OCI-LY3 (cell line): ENCODE measurements at regions not wholly inside any gene's neighbourhood (a gene's known extent, or its start where the extent isn't known, plus 50 kb on each side); places are given as distances from the start of the nearest gene placed in this dataset.
A peak's percentile ranks its signal among the peaks of the same experiment; 100 is the strongest.

Experiments used
- H2AFZ ChIP-seq: fragments of 200-600, 300-600 bp; shearing (Covaris generic); 2 replicates; pipeline ENCODE4 v1.6.0; 2014; ENCODE audit warnings: antibody characterized with exemption, low read depth, low read length
- H3K27ac ChIP-seq: fragments of 200-600, 300-600 bp; sonication (generic); 2 replicates; pipeline ENCODE4 v1.5.1; 2014; ENCODE audit warnings: mild to moderate bottlenecking, low read length, moderate library complexity, mixed read lengths
- H3K27me3 ChIP-seq: fragments of 200-600, 300-600 bp; sonication (generic); 2 replicates; pipeline ENCODE4 v1.6.1; 2014; ENCODE audit warnings: low read depth, low read length, mixed read lengths
- H3K36me3 ChIP-seq: fragments of 200-600, 300-600 bp; sonication (generic); replicated peaks from 2 replicates; pipeline ENCODE3; 2014; ENCODE audit warnings: low read depth, low read length, mixed read lengths
- H3K4me1 ChIP-seq: fragments of 300-600, 200-600 bp; sonication (generic); 2 replicates; pipeline ENCODE4 v1.6.1; 2014; ENCODE audit warnings: low read length, mixed read lengths
- H3K4me2 ChIP-seq: fragments of 200-600, 300-600 bp; sonication (generic); 2 replicates; pipeline ENCODE4 v1.6.1; 2014; ENCODE audit warnings: low read length, mixed read lengths
- H3K4me3 ChIP-seq: fragments of 300-600, 200-600 bp; sonication (generic); 2 replicates; pipeline ENCODE4 v1.5.1; 2014; ENCODE audit warnings: antibody characterized with exemption, mild to moderate bottlenecking, low read length, moderate library complexity
- H3K79me2 ChIP-seq: fragments of 300-600, 200-600 bp; shearing (Covaris generic); 2 replicates; pipeline ENCODE4 v1.6.1; 2014; ENCODE audit warnings: mild to moderate bottlenecking, low read length, mixed read lengths
- H3K9ac ChIP-seq: fragments of 300-600, 200-600 bp; shearing (Covaris generic); 2 replicates; pipeline ENCODE4 v1.6.0; 2014; ENCODE audit warnings: mild to moderate bottlenecking, low read length, moderate library complexity
- H3K9me3 ChIP-seq: fragments of 200-600, 300-600 bp; shearing (Covaris generic); 2 replicates; pipeline ENCODE4 v1.6.1; 2014; ENCODE audit warnings: low read length, mixed read lengths; ENCODE audit not compliant: insufficient read depth
- H4K20me1 ChIP-seq: fragments of 200-600, 300-600 bp; sonication (generic); 2 replicates; pipeline ENCODE4 v1.6.1; 2016; ENCODE audit warnings: low read length, mixed read lengths; ENCODE audit not compliant: insufficient read depth
- EZH2phosphoT487 ChIP-seq: fragments of 200-600 bp; shearing (Covaris generic); IDR thresholded peaks from 2 replicates; pipeline ENCODE4 v1.6.1; 2018; ENCODE audit warnings: antibody characterized with exemption, mixed run types, low read depth
- TF ChIP-seq, protein P1 (sequence below): fragments of 200-600, 300-600 bp; sonication (generic); IDR thresholded peaks from 2 replicates; pipeline ENCODE4 v1.5.1; 2014; ENCODE audit warnings: antibody characterized with exemption, low read length, low read depth

DNA sequence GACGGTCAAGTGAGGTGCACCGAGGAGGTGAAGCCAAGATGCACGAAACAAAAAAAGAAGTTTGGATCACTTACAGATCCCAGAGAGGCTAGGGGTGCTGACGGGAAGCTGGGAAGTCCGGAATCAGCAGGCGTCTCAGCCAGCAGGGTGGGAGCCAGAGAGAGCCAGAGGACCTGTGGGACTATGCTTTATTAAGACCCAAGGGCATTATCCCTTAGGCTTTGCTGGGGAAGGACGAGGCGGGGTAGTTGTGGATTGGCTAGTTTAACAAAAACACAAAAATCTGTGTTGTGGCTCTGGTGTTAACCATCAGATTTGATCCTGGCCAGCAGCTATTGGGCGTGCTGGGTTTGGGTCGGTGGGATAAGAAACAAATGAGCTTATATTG, 427.1 kb downstream of the DYNC2H1 start:
- Histone ChIP-seq H3K4me1 (no peaks in the 10 kb centered on the region), H3K36me3 (no peaks in the 10 kb centered on the region), H3K27me3 (no peaks in the 10 kb centered on the region), H3K9ac (no peak overlapping the region), H3K4me3 (no peak overlapping the region), H2AFZ (no peak overlapping the region), H3K79me2 (no peaks in the 10 kb centered on the region), H3K9me3 (no peaks in the 10 kb centered on the region), H3K4me2 (no peak overlapping the region), H4K20me1 (no peaks in the 10 kb centered on the region), H3K27ac (no peak overlapping the region)
- TF ChIP-seq EZH2phosphoT487: no peak
- TF ChIP-seq, protein P1, sequence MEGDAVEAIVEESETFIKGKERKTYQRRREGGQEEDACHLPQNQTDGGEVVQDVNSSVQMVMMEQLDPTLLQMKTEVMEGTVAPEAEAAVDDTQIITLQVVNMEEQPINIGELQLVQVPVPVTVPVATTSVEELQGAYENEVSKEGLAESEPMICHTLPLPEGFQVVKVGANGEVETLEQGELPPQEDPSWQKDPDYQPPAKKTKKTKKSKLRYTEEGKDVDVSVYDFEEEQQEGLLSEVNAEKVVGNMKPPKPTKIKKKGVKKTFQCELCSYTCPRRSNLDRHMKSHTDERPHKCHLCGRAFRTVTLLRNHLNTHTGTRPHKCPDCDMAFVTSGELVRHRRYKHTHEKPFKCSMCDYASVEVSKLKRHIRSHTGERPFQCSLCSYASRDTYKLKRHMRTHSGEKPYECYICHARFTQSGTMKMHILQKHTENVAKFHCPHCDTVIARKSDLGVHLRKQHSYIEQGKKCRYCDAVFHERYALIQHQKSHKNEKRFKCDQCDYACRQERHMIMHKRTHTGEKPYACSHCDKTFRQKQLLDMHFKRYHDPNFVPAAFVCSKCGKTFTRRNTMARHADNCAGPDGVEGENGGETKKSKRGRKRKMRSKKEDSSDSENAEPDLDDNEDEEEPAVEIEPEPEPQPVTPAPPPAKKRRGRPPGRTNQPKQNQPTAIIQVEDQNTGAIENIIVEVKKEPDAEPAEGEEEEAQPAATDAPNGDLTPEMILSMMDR: no peak

DNA sequence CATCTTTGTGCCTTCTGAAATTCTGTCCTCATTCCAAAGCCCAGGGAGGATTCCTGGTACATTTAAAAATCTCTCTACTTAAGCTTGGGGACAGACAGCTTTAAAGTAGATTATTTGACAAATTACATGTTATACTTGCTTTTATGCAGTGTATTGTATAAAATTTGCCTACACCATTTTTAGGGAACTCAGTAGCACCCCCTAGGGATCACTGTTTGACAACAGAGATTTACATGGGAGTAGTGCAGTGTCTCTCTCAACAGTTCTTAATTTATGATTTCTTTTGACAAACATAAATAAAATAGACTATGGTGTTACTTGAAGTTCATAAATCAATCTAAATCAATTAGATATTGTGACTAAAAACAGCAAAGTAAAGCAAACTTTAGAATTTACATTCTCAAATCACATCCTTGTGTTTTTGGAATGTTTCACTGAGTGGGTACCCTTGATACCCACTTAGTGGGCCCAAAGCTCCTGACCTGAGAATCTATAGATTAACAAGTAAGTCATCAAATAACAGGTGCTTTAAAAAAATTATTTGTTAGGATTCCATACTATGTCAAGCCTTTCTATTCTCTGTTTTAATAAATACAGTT, 428.8 kb downstream of the DYNC2H1 start:
- TF ChIP-seq, protein P1: peak; percentile 37
- no peak for TF ChIP-seq EZH2phosphoT487
- Histone ChIP-seq H2AFZ (no peak overlapping the region), H3K4me2 (no peak overlapping the region)

DNA sequence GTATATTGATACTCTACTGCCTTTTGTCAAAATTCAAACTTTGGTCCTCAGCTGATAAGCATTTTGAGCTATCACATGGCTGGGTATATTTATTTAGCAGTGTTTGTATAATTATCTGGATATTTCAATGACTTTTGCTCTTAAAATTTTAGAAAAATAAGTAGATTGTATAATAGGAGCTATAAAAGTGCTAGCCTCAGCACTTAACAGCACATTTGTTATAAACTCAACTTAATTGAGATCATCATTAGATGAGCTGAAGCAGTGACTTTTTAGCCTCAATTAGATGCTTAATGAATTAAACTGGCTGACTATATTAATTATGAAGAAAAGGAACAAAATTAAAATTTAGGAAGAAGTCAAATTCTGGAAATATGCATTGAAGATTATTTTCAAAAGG, 429.9 kb downstream of the DYNC2H1 start:
- Histone ChIP-seq H3K9me3 (no peaks in the 10 kb centered on the region), H3K4me1 (no peaks in the 10 kb centered on the region), H3K4me3 (no peak overlapping the region), H3K27me3 (no peaks in the 10 kb centered on the region), H3K4me2 (no peak overlapping the region), H4K20me1 (no peaks in the 10 kb centered on the region), H3K27ac (no peak overlapping the region), H3K79me2 (no peaks in the 10 kb centered on the region), H3K36me3 (no peaks in the 10 kb centered on the region), H2AFZ (no peak overlapping the region), H3K9ac (no peak overlapping the region)
- TF ChIP-seq EZH2phosphoT487: no peak
- TF ChIP-seq, protein P1: no peak

More for the DNA sequence above, 428.8 kb downstream of the DYNC2H1 start:
- H3K4me3 ChIP-seq: no peak overlapping the region
- no peaks in the 10 kb centered on the region for H3K36me3 ChIP-seq
- no peaks in the 10 kb centered on the region for H3K79me2 ChIP-seq
- H3K27me3 ChIP-seq: no peaks in the 10 kb centered on the region
- H3K9me3 ChIP-seq: no peaks in the 10 kb centered on the region
- no peak overlapping the region for H3K27ac ChIP-seq
- no peak overlapping the region for H3K9ac ChIP-seq
- no peaks in the 10 kb centered on the region for H3K4me1 ChIP-seq
- H4K20me1 ChIP-seq: no peaks in the 10 kb centered on the region

DNA sequence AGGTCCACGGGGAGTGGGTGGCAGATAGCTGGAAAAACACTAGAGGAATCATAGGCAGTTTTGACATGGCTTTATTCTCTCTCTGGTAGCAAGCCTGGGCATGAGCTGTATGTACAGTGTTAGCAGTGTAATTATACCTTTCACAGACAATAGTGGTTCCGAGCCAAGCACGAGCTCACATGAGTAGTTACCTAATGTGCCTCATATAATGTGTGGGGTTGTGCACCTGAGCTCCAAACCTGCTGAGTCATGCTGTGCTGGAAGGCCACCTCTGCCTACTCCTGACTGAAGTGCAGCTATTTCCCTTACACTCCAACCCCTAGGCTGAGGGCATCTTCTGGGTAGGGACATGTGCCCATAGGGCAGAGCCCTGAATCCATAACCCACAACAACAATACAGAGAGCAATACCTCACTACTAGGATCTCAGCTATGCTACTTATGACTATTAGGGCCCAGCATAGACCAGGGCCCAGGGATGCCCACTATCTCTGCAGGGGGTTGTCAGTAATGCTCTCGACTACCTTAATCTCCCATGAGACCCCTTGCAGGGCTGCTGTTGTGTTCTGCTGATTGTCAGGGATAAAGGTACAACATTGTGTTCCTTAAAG, 432.1 kb downstream of the DYNC2H1 start:
- Histone ChIP-seq H3K79me2 (no peaks in the 10 kb centered on the region), H3K36me3 (no peaks in the 10 kb centered on the region), H4K20me1 (no peaks in the 10 kb centered on the region), H2AFZ (no peak overlapping the region), H3K4me3 (no peak overlapping the region), H3K9ac (no peak overlapping the region), H3K9me3 (no peaks in the 10 kb centered on the region), H3K27me3 (no peaks in the 10 kb centered on the region), H3K4me1 (no peaks in the 10 kb centered on the region), H3K27ac (no peak overlapping the region), H3K4me2 (no peak overlapping the region)
- TF ChIP-seq, protein P1: no peak
- TF ChIP-seq EZH2phosphoT487: no peak
